LNCAP (cell line): ENCODE measurements at regions not wholly inside any gene's neighbourhood (a gene's known extent, or its start where the extent isn't known, plus 50 kb on each side); places are given as distances from the start of the nearest gene placed in this dataset.

Experiments
- TF ChIP-seq, protein P1 (sequence below): fragments of 450-650 bp; IDR thresholded peaks from 2 replicates; pipeline ENCODE4 v1.5.1; 2017; ENCODE audit warnings: mild to moderate bottlenecking

DNA sequence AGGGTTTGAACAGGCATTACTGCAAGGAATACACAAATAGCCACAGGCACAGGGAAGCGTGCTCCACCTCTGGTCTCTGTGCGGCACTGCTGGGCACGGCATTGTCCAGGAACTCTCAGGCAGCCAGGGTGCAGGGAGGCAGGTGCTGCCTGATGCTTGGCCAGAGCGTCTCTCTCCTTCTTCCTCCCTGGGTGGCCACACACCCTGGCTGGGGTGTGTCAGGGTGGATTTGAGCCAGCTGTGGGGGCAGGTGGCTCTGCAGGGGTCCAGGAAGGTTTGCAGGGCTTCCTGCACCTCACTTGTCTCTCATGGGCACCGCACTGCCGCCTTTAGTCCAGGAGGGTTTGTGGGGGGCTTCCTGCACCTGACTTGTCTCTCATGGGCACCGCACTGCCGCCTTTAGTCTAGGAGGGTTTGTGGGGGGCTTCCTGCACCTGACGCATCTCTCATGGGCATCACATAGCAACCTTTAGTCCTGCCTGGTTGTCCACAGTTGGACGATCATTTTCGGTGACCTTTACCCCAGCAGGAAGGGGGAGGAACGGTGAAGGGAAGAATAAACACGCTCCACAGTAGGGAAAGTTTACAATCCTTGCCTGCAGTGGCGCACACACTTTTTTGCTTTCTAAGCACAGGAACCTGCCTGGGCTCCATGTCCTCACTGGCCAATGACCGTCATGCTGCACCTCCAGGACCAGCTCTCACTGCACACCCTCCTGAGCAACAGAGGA is 332.9 kb downstream of the EIPR1 start:
- TF ChIP-seq, protein P1, sequence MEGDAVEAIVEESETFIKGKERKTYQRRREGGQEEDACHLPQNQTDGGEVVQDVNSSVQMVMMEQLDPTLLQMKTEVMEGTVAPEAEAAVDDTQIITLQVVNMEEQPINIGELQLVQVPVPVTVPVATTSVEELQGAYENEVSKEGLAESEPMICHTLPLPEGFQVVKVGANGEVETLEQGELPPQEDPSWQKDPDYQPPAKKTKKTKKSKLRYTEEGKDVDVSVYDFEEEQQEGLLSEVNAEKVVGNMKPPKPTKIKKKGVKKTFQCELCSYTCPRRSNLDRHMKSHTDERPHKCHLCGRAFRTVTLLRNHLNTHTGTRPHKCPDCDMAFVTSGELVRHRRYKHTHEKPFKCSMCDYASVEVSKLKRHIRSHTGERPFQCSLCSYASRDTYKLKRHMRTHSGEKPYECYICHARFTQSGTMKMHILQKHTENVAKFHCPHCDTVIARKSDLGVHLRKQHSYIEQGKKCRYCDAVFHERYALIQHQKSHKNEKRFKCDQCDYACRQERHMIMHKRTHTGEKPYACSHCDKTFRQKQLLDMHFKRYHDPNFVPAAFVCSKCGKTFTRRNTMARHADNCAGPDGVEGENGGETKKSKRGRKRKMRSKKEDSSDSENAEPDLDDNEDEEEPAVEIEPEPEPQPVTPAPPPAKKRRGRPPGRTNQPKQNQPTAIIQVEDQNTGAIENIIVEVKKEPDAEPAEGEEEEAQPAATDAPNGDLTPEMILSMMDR: no peak

DNA sequence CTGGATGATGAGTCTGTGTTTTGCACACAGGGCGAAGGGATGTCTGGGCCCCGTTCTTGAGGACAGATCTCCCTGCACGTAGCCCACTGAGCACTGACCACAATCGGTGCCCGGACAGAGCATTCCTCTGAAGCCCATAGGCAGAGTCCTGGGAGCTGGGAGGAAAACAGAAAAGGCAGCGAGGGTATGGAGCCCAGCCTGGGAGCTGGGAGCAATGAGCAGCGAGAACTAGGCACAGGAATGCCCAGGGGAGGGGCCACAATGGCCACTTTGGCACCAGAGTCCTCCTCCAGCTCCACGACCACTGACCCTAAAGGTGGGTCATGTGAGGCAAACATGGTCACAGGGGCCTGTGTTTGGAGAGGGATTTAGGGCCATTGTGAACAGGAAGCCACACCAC is 333.9 kb downstream of the EIPR1 start:
- TF ChIP-seq, protein P1: no peak

DNA sequence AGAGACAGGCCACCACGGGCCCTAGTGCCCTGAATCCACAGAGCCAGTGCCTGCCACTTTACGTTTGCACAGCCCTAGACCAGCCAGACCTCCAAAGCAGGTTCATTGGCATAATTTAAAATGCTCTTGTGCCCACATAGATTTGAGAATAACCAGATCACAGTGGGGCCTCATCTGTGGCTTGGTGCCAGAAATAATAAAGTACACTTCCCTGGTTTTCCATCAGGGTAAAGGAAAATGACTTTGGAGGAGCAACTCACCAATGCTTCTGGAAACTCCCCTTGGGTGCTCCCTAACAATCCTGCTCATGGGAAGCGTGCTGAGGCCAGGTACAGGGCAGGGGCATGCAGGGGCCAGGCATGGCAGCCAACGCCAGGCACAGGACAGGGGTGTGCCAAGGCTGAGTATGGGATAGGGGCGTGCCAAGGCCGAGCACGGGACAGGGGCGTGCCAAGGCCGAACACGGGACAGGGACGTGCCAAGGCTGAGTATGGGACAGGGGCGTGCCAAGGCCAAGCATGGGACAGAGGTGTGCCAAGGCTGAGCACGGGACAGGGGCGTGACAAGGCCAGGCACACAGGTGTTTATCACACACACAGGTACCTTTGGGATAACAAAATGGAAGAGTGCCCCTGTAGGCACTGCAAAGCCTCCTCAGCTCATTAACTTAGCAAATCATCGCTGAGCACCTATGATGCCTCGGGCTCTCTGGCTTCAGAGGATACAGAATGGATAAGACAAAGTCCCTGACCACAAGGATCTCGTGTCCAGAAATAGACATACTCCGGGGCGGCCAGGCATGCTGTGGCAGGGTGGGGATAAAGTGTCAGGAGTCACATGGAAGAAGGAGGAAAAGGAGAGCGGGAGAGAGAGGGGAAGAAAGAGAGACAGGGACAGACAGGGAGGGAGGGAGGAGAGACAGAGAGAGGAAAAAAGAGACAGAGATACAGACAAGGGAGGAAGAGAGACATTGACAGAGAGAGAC is 334.7 kb downstream of the EIPR1 start:
- TF ChIP-seq, protein P1: no peak

DNA sequence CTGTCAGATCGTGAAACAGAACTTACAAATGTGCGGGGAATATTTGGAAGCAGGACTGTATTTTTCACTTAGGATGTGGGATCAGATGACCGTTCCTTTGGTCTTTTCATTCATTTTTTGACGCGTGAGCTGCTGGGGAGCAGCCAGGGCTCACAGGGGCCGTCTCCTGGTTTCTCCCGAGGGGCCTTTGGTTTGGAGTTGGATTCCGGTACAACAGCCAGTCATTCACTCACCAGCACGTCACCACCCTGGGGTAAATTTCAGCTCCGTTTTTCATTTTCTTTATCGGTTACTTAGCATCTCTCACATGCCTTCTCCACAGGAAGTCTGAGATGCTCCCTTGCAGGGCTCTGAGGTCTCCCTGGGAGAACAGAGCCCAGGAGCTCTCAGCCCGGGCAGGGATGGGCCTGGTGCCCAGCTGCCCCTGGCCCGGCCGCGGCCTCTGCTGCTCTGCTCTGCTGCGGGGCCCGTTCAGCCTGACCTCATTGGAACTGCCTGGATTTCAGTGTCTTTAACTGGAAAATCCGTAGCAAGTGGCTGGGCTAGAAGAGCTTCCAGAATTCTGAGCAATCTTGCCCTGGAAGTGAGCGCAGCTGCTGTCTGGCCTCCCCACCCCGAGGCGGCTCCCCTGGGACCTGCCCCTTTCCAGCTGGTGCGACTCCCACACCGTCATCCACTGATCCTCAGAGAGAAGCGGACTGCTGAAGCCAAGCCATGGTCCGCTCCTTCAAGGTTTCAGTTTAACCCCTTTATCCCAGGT is 335.6 kb downstream of the EIPR1 start:
- TF ChIP-seq, protein P1: no peak

DNA sequence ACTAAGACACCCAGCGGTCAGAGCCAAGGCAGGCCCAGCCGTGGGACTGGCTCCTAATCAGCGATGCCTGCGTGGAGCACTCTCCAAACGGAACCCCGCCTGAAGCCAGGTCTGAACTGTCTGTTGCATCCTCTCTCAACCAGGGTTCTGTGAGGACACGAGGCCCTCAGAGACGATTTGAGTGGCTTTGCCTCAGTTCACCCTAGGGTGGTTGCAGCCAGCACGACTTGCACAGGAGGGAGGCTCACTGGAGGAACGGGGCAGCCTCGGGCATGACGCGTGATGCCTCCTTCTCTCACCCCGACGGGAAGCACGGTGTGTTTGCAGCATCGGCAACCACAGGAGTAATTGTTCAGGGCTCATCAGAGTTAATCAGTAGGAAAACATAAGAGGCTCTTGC is 336.4 kb downstream of the EIPR1 start:
- TF ChIP-seq, protein P1: no peak

DNA sequence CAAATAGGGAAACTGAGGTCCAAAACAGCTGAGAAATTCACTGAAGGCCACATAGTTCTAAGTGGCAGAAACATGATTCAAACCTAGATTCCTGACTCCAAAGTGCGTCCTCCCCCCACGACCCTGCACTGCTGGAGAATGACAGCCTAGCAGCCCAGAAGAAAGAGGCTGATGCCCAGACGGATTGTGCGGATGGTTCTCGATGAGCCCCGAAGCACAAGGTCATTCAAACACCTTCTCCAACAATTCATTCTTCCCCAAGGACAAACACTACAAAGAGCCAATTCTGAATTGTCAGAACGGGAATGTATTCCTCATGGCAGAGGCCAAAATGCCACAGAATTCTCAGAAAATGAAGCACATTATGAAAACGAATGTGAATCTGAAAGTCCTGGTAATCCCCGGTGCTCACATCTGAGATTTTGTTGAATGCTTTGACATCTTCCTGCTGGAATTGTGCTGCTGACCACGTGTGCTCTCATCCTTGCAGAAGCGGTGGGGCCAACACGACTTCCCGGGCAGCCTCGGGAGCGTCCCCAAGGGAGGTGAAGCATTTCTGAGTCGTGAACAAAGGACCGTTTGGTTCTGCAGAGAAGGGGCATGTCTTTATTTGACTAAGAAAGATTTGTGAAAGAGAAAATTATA is 337.0 kb downstream of the EIPR1 start:
- TF ChIP-seq, protein P1: no peak

DNA sequence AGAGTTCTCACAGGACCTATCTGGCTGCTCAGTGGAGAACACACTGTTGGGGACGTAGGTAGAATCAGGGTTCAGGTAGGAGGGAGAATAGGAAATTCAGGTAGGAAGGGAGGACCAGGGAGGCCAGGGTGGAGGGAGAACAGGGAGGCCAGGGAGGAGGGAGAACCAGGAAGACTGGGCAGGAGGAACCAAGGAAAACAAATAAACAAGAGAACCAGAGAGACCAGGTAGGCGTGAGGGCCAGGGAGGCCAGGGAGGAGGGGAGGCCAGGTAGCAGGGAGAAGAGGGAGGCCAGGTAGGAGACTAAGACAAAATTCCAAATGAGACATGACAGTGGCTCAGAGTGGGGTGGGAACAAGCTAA is 337.6 kb downstream of the EIPR1 start:
- TF ChIP-seq, protein P1: no peak
